ENCODE measurements at regions not wholly inside any gene's neighbourhood (a gene's known extent, or its start where the extent isn't known, plus 50 kb on each side); places are given as distances from the start of the nearest gene placed in this dataset.
"Not testable (repeated sequence)": the region's sequence is repeated elsewhere in the genome, so short reads cannot be mapped to it uniquely, and the experiment has no call there.

- no peak for ATAC-seq
Measured at GRCh38 chr3:20456511-20456910, 270.5 kb upstream of the SGO1 start.

DNA sequence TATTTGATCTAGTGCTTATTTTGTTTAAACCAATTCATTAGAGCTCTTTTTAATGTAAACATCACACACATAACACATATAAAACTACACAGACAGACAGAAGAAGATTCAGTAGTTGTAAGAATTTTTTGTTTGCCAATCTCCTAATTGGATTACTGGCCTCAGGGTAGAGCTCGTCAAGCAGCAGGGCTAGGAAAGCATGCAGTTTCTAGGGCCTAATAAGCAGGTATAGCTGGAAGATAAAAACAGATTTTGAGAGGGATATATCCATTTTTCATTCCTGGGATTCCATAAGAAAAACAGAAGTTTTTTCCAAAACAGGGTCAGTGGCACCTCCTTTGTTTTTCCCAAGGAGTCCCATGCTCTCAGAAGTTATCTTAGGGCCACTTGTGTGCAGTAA lies 265.2 kb upstream of the SGO1 start:
- ATAC-seq = no peak

- ATAC-seq = no peak
Measured at GRCh38 chr3:20450611-20451010, 264.6 kb upstream of the SGO1 start.

DNA sequence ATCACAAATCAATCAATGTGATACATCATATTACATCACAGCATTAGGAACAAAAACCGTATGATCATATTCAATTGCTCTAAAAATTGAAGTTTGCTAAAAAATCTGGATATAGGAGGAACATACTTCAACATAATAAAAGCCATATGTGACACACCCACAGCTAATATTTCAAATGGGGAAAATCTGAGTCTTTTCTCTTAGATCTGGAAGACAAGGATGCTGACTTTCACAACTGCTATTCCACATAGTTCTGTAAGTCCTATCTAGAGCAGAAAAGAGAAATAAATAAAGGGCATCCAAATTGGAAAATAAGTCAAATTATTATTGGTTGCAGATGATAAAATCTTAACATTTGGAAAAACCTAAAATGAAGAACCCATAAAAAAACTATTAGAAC lies 256.8 kb upstream of the SGO1 start:
- no peak for ATAC-seq

DNA sequence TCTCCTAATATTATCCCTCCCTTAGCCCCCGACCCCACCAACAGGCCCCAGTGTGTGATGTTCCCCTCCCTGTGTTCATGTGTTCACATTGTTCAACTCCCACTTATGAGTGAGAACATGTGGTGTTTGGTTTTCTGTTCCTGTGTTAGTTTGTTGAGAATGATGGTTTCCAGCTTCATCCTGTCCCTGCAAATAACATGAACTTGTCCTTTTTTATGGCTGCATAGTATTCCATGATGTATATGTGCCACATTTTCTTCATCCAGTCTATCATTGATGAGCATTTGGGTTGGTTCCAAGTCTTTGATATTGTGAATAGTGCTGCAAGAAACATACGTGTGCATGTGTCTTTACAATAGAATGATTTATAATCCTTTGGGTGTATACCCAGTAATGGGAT lies 241.3 kb upstream of the SGO1 start:
- not testable (repeated sequence) for ATAC-seq

- no peak for ATAC-seq
Measured at GRCh38 chr3:20425138-20425537, 239.1 kb upstream of the SGO1 start.

DNA sequence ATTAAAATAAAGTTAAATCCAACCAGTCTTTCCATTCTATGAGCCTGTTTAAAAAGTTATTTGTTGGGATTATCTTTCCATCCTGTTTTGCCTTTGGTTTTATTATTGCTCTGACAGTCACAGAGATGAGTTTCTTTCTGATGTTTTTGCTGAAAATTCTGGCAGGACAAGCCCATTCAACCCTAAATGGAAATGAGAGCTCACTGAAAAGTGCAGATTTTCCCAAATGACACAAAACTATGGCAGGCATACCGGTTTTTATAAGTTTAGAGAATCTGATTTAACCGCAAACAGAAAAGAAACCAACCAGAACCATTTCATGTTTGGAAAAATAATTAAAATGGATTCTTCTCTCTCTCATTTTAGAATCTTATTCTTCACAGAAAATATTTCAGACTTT lies 238.1 kb upstream of the SGO1 start:
- ATAC-seq = no peak

- ATAC-seq = no peak
Measured at GRCh38 chr3:20422391-20422790, 236.4 kb upstream of the SGO1 start.

DNA sequence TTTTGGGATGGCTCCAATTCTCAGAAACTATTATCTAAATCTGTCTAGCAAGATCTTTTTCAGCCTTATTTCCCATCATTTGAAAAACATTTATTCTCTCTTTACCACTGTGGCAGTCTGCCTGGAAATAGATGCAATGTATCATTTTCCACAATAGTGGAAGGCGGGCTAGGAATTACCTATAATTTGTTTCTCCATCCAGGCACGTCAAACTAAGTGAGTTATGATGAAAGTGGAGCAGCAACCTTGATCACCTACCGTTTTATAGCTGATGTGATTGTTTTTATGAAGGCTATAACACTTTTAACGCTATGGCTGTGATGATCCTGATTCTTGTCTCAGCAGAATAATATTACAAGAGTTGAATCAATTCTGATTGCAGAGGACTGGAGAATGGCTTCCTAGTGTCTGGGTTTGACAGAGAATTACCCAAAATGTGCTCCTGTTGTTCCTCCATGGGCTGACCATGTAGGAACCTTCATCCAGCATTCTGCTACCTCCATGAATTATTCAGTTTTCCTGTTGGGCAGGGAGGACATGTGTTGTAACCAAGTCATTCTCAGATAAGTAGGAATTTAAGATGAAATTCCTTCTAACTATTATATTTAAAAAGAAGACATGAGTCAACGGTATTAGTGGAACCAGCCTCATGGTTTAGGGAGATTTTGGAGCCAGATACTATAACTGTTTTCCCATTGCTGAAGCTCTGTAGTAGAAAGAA lies 231.5 kb upstream of the SGO1 start:
- no peak for ATAC-seq

- ATAC-seq = no peak
Measured at GRCh38 chr3:20406611-20407011, 220.6 kb upstream of the SGO1 start.

- ATAC-seq = no peak
Measured at GRCh38 chr3:20405744-20406143, 219.7 kb upstream of the SGO1 start.

GRCh38 chr3:20405231-20405630 lies 219.2 kb upstream of the SGO1 start:
- no peak for ATAC-seq

DNA sequence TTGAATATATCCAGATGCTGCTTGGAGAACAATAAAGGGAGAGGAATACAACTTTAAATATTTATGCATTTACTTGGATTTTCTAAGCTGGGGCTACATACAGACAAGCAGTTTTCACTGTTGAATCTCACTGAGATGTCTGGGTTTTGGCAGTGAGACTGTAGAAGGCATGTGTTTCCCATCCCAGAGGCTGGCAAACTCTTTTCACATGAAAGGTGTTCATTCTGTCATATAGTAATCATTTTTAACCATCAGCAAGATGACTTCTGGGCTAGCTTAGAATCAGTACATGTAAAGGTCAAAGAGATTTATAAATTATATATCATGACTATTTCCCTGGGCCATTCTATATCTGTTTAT lies 218.7 kb upstream of the SGO1 start:
- no peak for ATAC-seq

DNA sequence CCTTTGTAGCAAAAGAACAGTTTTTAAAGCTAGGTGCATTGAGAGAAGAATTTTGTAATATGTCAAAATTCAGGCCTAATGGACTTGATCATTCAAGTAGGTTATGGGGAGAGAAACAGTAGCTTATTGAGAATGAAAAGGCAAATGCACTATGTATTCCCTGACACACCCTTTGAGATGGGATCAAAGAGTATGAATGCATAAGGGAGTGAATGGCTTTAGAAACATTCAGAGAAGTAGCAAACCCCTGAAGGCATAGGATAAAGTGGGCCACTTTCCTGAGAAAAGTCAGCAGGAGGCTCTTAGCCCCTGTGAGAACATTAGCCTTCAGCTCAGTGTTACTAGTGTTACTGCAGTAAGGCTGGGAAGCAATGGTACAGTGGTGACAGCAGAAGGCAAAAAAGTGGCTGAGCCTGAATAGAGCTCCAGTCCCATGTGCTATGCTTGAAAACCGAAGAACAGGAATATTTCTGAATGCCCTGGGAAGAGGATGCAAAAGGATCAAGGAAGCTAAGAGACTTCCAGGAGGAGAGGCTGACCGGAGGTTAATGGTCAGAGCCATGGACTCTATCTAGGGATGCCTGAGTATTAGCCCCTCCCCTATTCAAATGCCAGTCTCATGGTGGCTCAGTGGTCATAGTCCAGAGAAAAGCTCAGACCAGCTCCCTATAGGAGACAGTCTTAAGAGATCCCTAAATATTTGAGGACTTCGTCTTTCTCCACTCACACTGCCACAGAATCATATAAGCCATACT lies 218.2 kb upstream of the SGO1 start:
- no peak for ATAC-seq

DNA sequence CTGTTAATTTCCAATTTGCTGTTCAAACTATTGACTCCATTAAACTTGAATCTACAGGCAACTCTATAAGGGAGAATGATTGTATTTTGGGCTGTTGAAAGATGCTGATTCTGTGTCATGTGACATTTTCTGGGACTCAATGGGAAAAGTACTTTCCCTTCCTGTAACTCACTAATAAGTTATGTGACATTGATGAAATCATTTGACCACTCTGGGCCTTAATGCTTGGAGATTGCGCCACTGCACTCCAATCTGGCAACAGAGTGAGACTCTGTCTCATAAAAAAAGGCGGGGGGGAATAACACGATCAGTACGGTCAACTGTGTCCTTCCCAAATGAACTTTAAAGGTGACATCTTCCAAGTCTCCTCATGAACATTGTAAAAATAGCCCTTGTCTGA lies 215.2 kb upstream of the SGO1 start:
- ATAC-seq = no peak

DNA sequence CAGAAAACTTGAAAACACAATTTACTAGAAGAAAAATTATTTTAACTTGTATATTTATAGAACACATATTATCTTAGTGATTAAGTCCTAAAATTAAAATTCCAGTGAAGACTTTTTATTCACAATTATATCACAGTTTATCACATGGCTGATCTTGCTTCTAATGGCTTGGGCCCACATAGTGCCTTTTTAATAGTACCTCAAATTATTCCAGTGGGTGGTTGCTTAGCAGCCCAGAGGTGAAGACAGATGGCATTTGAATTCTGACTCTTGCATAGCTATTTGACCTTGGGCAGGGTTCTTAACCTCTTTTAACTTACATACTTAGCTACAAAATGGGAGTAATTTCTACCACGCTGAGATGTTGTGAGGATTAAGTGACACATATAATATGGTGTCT lies 214.7 kb upstream of the SGO1 start:
- ATAC-seq = no peak

DNA sequence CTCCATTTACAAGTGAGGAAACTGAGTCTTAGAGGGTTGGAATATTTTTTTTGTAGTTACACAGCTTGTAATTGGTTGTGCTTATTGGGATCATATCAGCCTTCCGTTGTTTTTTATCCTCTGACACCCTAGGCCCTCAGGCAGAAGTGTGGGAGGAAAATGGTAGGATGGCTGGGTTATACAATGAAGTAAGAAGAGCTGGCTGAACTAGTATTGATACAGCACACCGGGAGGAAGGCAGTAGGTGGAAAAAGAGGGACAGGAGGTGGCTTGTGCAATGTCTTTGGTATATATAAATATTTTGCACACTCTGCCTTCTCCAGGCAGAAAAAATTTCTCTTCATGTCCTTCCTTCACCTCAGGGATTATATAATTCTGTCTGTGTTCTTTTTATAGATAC lies 214.3 kb upstream of the SGO1 start:
- no peak for ATAC-seq

- no peak for ATAC-seq
Measured at GRCh38 chr3:20396335-20396734, 210.3 kb upstream of the SGO1 start.

DNA sequence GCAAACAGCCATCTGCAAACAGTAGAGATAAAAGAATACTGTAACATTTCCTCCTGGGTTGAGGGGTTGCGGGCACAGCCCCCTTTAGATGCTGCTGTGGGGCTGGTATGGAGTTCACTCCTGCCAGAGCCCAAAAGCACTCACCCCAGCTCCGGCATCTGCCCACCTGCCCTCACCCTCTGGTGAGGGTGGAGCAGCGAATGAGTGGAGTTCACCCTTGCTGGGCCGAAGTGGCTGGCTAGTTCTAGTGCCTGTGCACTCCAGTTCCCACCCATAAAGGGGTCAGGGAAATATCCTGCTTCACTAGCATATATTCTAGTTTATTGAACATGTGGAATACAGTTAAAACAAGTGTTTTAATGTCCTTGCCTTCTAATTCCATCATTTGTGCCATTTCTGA lies 209.7 kb upstream of the SGO1 start:
- no peak for ATAC-seq

DNA sequence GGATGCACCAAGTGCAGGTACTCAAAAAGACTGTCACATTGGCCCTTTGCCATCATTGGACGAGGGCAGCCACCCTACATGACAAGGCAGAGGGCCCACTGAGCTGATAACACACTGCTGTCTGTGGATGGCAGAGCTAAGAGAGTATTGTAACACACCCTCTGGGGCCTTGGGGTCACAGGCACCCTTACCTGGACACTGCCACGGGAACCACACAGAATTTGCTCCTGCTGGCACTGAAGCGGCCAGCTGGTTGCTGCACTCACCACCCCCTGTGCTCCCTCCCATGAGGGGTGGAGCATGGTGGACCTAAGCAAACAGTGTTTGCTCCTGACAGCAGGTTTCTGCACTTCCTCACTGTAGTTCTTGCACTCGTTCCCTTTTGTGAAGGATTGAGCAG lies 208.2 kb upstream of the SGO1 start:
- ATAC-seq = no peak

- ATAC-seq = no peak
Measured at GRCh38 chr3:20391644-20392043, 205.6 kb upstream of the SGO1 start.

GRCh38 chr3:20388971-20389370 lies 203.0 kb upstream of the SGO1 start:
- ATAC-seq = no peak

DNA sequence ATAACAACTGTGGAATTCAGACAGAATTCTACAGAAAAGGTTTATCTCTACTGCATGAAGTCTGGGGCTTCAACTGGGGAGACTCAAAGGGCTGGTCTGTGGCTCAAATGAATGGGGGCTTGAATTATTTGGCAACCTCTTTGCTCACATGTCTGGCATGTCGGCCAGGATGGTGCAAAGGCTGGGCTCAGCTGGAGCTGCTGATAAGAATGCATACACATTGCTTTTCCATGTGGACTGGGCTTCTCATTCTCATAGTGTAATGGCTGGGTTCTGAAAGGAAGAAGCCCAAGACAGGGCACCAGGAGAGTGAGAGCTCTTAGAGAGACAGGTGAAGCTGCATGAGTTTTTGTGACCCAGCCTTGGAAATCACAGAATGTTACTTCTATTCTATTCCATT lies 194.3 kb upstream of the SGO1 start:
- ATAC-seq = no peak

- ATAC-seq = no peak
Measured at GRCh38 chr3:20378315-20378714, 192.3 kb upstream of the SGO1 start.
